Mesendoderm (in vitro differentiated cells): ENCODE measurements at regions not wholly inside any gene's neighbourhood (a gene's known extent, or its start where the extent isn't known, plus 50 kb on each side); places are given as distances from the start of the nearest gene placed in this dataset.
"Not testable (repeated sequence)": the region's sequence is repeated elsewhere in the genome, so short reads cannot be mapped to it uniquely, and the experiment has no call there.

ENCODE experiments used
- DNase-seq: peaks from one replicate; pipeline ENCODE4 v3.0.0; 2013
- H2AK5ac ChIP-seq: 2 replicates; pipeline ENCODE4 v1.6.1; 2013; ENCODE audit warnings: low read length, inconsistent platforms
- H2BK120ac ChIP-seq: 2 replicates; pipeline ENCODE4 v1.6.1; 2013; ENCODE audit warnings: low read depth, mild to moderate bottlenecking, low read length, moderate library complexity, mixed read lengths
- H2BK15ac ChIP-seq: replicated peaks from 2 replicates; pipeline ENCODE4 v1.6.1; 2013; ENCODE audit warnings: low read depth, mild to moderate bottlenecking, moderate library complexity
- H2BK5ac ChIP-seq: 2 replicates; pipeline ENCODE4 v1.6.1; 2013; ENCODE audit warnings: low read length, inconsistent platforms
- H3K18ac ChIP-seq: 2 replicates; pipeline ENCODE4 v1.6.1; 2013; ENCODE audit warnings: mild to moderate bottlenecking, low read length, mixed read lengths
- H3K23ac ChIP-seq: one replicate; pipeline ENCODE4 v1.6.1; 2013; ENCODE audit warnings: low read length
- H3K27ac ChIP-seq: 2 replicates; pipeline ENCODE4 v1.5.1; 2013; ENCODE audit warnings: low read depth, mild to moderate bottlenecking, inconsistent platforms, low read length, moderate library complexity
- H3K27me3 ChIP-seq: 2 replicates; pipeline ENCODE4 v1.6.1; 2013; ENCODE audit warnings: low read length, control low read depth, mild to moderate bottlenecking, inconsistent platforms; ENCODE audit not compliant: insufficient read depth, poor library complexity
- H3K36me3 ChIP-seq: 2 replicates; pipeline ENCODE4 v1.6.1; 2013; ENCODE audit warnings: low read length, inconsistent platforms; ENCODE audit not compliant: control insufficient read depth, insufficient read depth
- H3K4ac ChIP-seq: one replicate; pipeline ENCODE4 v1.6.1; 2013; ENCODE audit warnings: low read depth, mild to moderate bottlenecking, low read length, moderate library complexity
- H3K4me1 ChIP-seq: 2 replicates; pipeline ENCODE4 v1.6.1; 2013; ENCODE audit warnings: low read depth, low read length, inconsistent platforms; ENCODE audit not compliant: control insufficient read depth
- H3K4me2 ChIP-seq: 2 replicates; pipeline ENCODE4 v1.6.1; 2013; ENCODE audit warnings: low read length
- H3K4me3 ChIP-seq: 2 replicates; pipeline ENCODE4 v1.5.1; 2013; ENCODE audit warnings: mild to moderate bottlenecking, low read length
- H3K56ac ChIP-seq: one replicate; pipeline ENCODE4 v1.6.1; 2013; ENCODE audit warnings: low read length
- H3K79me1 ChIP-seq: 2 replicates; pipeline ENCODE4 v1.6.1; 2013; ENCODE audit warnings: low read length, inconsistent platforms
- H3K79me2 ChIP-seq: 2 replicates; pipeline ENCODE4 v1.6.1; 2013; ENCODE audit warnings: mild to moderate bottlenecking, low read length; ENCODE audit not compliant: control insufficient read depth, insufficient read depth
- H3K9ac ChIP-seq: 2 replicates; pipeline ENCODE4 v1.6.1; 2013; ENCODE audit warnings: low read length, inconsistent platforms
- H4K5ac ChIP-seq: one replicate; pipeline ENCODE4 v1.6.1; 2013; ENCODE audit warnings: low read length
- H4K8ac ChIP-seq: one replicate; pipeline ENCODE4 v1.6.1; 2013; ENCODE audit warnings: low read depth, mild to moderate bottlenecking, control low read depth, low read length, moderate library complexity
- WGBS: extraction: QIAGEN DNeasy Blood & Tissue Kit; methylation state at CpG from one replicate; pipeline ENCODE4 v1.1.7; 2013; ENCODE audit warnings: low lambda C conversion rate, missing lambda C conversion rate; ENCODE audit not compliant: insufficient coverage; ENCODE audit errors: extremely low coverage; 5-methylcytosine and 5-hydroxymethylcytosine counted together

DNA sequence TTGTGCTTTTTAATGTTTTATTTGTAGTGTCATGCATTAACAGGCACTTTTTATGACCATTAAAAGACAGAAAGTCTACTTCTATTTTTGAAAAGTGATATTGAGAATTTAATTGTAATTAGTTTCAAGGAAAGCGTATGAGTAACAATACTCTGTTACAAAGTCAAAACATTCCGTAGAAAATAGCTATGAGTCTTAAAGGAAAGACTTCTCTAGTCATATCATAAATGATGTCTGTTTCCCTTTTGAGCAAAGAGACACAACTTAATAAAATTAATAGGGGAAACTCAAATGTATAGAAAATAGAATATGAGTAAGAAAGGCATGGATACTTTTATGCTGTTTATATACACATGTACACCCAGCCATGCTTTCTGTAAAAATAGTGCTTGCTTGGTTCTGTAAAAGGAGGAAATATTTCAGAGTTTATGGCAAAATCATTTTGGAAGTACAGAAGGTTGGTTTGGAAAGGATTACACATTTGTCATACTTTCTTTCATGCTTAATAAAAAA, 107.8 kb upstream of the AHI1 start:
- Histone ChIP-seq H3K27ac (no peak overlapping the region), H2AK5ac (no peak overlapping the region), H3K27me3 (no peaks in the 10 kb centered on the region), H3K18ac (no peak overlapping the region), H3K9ac (no peak overlapping the region), H3K4ac (no peak overlapping the region), H3K79me2 (no peaks in the 10 kb centered on the region), H3K4me2 (no peak overlapping the region), H3K79me1 (no peaks in the 10 kb centered on the region), H3K23ac (no peak overlapping the region), H2BK15ac (no peak overlapping the region), H4K5ac (no peak overlapping the region), H2BK120ac (no peak overlapping the region), H4K8ac (no peak overlapping the region), H3K4me1 (no peaks in the 10 kb centered on the region), H3K56ac (no peak overlapping the region), H3K36me3 (no peaks in the 10 kb centered on the region), H2BK5ac (no peak overlapping the region), H3K4me3 (no peak overlapping the region)
- no peak for DNase-seq
- WGBS = no CpG with 5 or more reads among the region's 2 CpGs

DNA sequence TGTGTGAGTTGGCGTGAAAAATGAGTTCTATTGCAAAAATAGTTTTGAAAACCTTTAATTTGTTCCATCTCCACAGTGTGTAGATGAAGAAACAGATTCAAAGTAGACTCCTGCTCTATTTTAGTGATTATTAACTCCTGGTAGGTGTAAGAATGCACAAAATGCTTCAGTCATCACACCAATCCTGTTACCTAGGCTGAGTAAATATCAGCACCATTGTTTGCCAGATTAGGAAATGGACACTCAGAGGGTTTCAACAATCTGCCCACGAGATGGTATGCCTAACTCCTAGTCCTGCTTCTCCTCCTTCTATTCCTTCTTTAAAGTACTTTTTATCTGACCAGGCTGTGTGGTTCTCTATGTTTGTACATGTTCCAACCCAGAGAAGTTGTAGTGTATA, 108.9 kb upstream of the AHI1 start:
- H2BK5ac ChIP-seq = no peak overlapping the region
- no peaks in the 10 kb centered on the region for H3K36me3 ChIP-seq
- no peak overlapping the region for H3K18ac ChIP-seq
- H3K79me1 ChIP-seq = no peaks in the 10 kb centered on the region
- no peak overlapping the region for H2BK120ac ChIP-seq
- no peak for DNase-seq
- no peak overlapping the region for H4K8ac ChIP-seq
- H4K5ac ChIP-seq = no peak overlapping the region
- WGBS = no CpG with 5 or more reads among the region's 2 CpGs
- no peak overlapping the region for H3K4ac ChIP-seq
- H3K56ac ChIP-seq = no peak overlapping the region
- no peak overlapping the region for H3K4me3 ChIP-seq
- H3K4me1 ChIP-seq = no peaks in the 10 kb centered on the region
- no peak overlapping the region for H2BK15ac ChIP-seq
- no peak overlapping the region for H3K9ac ChIP-seq
- H2AK5ac ChIP-seq = no peak overlapping the region
- no peak overlapping the region for H3K27ac ChIP-seq
- no peaks in the 10 kb centered on the region for H3K79me2 ChIP-seq
- H3K23ac ChIP-seq = no peak overlapping the region
- H3K4me2 ChIP-seq = no peak overlapping the region
- H3K27me3 ChIP-seq = no peaks in the 10 kb centered on the region

DNA sequence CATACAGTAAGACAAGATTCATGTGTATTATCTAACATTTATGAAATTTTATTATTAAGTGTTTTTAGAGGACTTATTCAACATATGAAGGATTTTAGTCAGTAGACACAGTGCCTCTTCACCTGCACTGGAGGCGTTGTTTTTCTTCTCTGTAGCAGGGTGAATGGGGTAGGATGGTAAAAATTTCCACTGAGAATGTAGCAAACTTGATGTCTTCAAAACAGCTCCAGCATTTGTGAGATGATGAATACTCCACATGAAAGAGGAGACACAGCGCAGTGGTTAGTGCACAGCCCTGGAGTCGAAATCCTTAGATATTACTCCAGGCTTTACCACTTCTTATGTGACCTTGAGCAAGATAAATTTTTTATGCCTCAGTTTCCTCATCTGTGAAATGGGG, 110.5 kb upstream of the AHI1 start:
- Histone ChIP-seq H3K79me1 (no peaks in the 10 kb centered on the region), H2BK5ac (no peak overlapping the region), H4K8ac (no peak overlapping the region), H3K27ac (no peak overlapping the region), H3K4ac (no peak overlapping the region), H3K4me3 (no peak overlapping the region), H4K5ac (no peak overlapping the region), H3K79me2 (no peaks in the 10 kb centered on the region), H3K18ac (no peak overlapping the region), H3K4me1 (no peaks in the 10 kb centered on the region), H3K23ac (no peak overlapping the region), H3K9ac (no peak overlapping the region), H2AK5ac (no peak overlapping the region), H3K56ac (no peak overlapping the region), H3K27me3 (no peaks in the 10 kb centered on the region), H2BK120ac (no peak overlapping the region), H2BK15ac (no peak overlapping the region), H3K4me2 (no peak overlapping the region), H3K36me3 (no peaks in the 10 kb centered on the region)
- no CpG with 5 or more reads among the region's 3 CpGs for WGBS
- DNase-seq = no peak

DNA sequence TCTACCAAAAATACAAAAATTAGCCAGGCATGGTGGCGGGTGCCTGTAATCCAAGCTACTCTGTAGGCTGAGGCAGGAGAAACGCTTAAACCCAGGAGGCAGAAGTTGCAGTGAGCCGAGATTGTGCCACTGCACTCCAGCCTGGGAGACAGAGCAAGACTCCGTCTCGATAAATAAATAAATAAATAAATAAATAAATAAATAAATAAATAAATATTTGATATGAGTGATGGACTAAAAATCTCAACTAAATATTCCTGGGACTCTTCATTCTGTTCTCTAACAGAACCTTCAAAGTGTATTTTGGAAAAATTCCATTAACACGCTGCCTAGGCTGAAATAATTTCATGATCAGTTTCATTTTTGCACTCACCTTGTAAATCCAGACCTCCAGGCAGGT, 112.7 kb upstream of the AHI1 start:
- H3K4me2 ChIP-seq, H2AK5ac ChIP-seq, H2BK120ac ChIP-seq, H3K79me2 ChIP-seq, H3K23ac ChIP-seq, H3K56ac ChIP-seq, H3K9ac ChIP-seq, H2BK5ac ChIP-seq, H3K79me1 ChIP-seq, H3K4me1 ChIP-seq, H3K4me3 ChIP-seq, H3K4ac ChIP-seq, H3K27ac ChIP-seq, DNase-seq, H3K36me3 ChIP-seq, H3K27me3 ChIP-seq, H4K5ac ChIP-seq, H2BK15ac ChIP-seq, H4K8ac ChIP-seq, H3K18ac ChIP-seq: not testable (repeated sequence)
- no CpG with 5 or more reads among the region's 6 CpGs for WGBS

DNA sequence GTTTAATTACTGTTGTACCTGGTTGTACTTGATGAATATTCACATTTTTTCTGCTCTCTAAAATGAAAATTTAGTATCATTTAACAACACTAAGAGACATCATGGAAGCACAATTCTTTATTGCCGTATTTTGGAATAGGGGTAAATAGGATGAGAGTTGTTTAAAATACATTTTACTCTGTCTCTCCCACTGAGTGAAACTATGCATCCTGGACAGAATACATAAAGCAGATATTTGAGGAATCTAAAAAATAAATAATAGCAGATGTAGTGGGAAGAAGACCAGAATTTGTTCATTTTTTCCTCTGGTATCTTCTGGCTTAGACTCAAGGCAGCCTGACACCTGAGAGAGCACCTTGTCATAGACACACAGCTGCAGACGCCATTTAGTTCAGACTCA, 119.1 kb upstream of the AHI1 start:
- Histone ChIP-seq H2BK5ac (no peak overlapping the region), H3K27ac (no peak overlapping the region), H3K27me3 (no peaks in the 10 kb centered on the region), H3K18ac (no peak overlapping the region), H2BK120ac (no peak overlapping the region), H2AK5ac (no peak overlapping the region), H3K4me1 (no peaks in the 10 kb centered on the region), H3K56ac (no peak overlapping the region), H3K79me2 (no peaks in the 10 kb centered on the region), H3K4me2 (no peak overlapping the region), H2BK15ac (no peak overlapping the region), H3K4ac (no peak overlapping the region), H3K4me3 (no peak overlapping the region), H3K79me1 (no peaks in the 10 kb centered on the region), H3K23ac (no peak overlapping the region), H4K5ac (no peak overlapping the region), H4K8ac (no peak overlapping the region), H3K9ac (no peak overlapping the region), H3K36me3 (no peaks in the 10 kb centered on the region)
- no CpG with 5 or more reads among the region's 2 CpGs for WGBS
- DNase-seq = no peak

DNA sequence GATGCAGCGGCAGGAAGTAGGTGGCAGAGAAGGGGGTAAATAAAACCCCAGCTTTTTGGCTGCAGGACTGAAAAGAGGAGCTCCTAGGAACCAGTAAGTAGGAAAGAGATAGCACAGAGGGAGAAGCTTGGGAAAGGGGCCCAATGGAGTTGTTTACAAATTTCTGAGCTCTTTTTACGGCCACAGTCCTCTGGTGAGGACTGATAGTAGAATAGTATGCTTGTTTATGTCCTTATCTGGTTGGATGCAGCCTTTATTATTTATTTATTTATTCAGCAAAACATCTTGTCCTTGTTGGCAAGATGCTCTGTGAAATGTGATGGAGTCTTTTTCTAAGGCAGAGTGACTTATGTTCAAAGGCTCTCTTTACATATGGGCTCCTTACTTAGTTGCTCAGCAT, 119.7 kb upstream of the AHI1 start:
- DNase-seq = no peak
- Histone ChIP-seq H3K4me3 (no peak overlapping the region), H2AK5ac (no peak overlapping the region), H2BK15ac (no peak overlapping the region), H2BK120ac (peak overlapping the region; percentile 54), H3K4me1 (no peaks in the 10 kb centered on the region), H4K8ac (no peak overlapping the region), H3K18ac (no peak overlapping the region), H3K36me3 (no peaks in the 10 kb centered on the region), H2BK5ac (no peak overlapping the region), H4K5ac (no peak overlapping the region), H3K23ac (no peak overlapping the region), H3K27ac (no peak overlapping the region), H3K27me3 (no peaks in the 10 kb centered on the region), H3K56ac (no peak overlapping the region), H3K79me1 (no peaks in the 10 kb centered on the region), H3K4ac (no peak overlapping the region), H3K4me2 (no peak overlapping the region), H3K9ac (no peak overlapping the region), H3K79me2 (no peaks in the 10 kb centered on the region)
- no CpG with 5 or more reads among the region's 2 CpGs for WGBS
